Breast epithelium (tissue), 3 donors: ENCODE measurements at regions not wholly inside any gene's neighbourhood (a gene's known extent, or its start where the extent isn't known, plus 50 kb on each side); places are given as distances from the start of the nearest gene placed in this dataset.

ENCODE experiments used
- CTCF ChIP-seq, 3 donors: fragments of 450-650 bp; IDR thresholded peaks; one replicate each; pipeline ENCODE4 v1.5.1; 2016 to 2017; ENCODE audit warnings: antibody characterized with exemption in 3 of 3, mild to moderate bottlenecking in 3 of 3, moderate library complexity in 3 of 3
- POLR2A ChIP-seq: fragments of 450-650 bp; IDR thresholded peaks from one replicate; pipeline ENCODE4 v1.6.1; 2016; ENCODE audit warnings: antibody characterized with exemption, mild to moderate bottlenecking, moderate library complexity
- POLR2AphosphoS5 ChIP-seq, 3 donors: sonication (generic); formaldehyde crosslinking; IDR thresholded peaks; one replicate each; pipeline ENCODE4 v1.6.1; 2017; ENCODE audit warnings: antibody characterized with exemption in 3 of 3

GRCh38 chr7:46864716-46865115 is 717.2 kb downstream of the TNS3 start:
- TF ChIP-seq CTCF (IDR thresholded peaks at IDR 0.05), result no peak
- TF ChIP-seq POLR2AphosphoS5 (IDR thresholded peaks at IDR 0.05), result no peak
- TF ChIP-seq POLR2A, result no peak
